CD4-positive, alpha-beta T cell treated with Interleukin-4 for 4 hours (primary cell): ENCODE measurements at regions not wholly inside any gene's neighbourhood (a gene's known extent, or its start where the extent isn't known, plus 50 kb on each side); places are given as distances from the start of the nearest gene placed in this dataset.
"Not testable (repeated sequence)": the region's sequence is repeated elsewhere in the genome, so short reads cannot be mapped to it uniquely, and the experiment has no call there.

Experiments used
- DNase-seq: peaks from one replicate; pipeline ENCODE4 v3.0.0-alpha.2; 2020

- no peak for DNase-seq
These were observed 82.3 kb upstream of the TMEM45B start for GRCh38 chr11:129733384-129733783.

- no peak for DNase-seq
These were observed 81.7 kb upstream of the TMEM45B start for GRCh38 chr11:129733981-129734380.

- DNase-seq, result no peak
These were observed 81.0 kb upstream of the TMEM45B start for GRCh38 chr11:129734654-129735053.

- DNase-seq, result no peak
These were observed 77.8 kb upstream of the TMEM45B start for GRCh38 chr11:129737831-129738230.

- DNase-seq, result no peak
These were observed 77.4 kb upstream of the TMEM45B start for GRCh38 chr11:129738242-129738641.

- DNase-seq, result no peak
These were observed 76.3 kb upstream of the TMEM45B start for GRCh38 chr11:129739339-129739738.

GRCh38 chr11:129740125-129740719, 75.4 kb upstream of the TMEM45B start:
- DNase-seq, result no peak

GRCh38 chr11:129743112-129743815, 72.4 kb upstream of the TMEM45B start:
- no peak for DNase-seq

GRCh38 chr11:129747071-129747470, 68.6 kb upstream of the TMEM45B start:
- DNase-seq, result no peak

GRCh38 chr11:129749141-129749540, 66.5 kb upstream of the TMEM45B start:
- DNase-seq, result no peak

GRCh38 chr11:129750343-129751292, 65.0 kb upstream of the TMEM45B start:
- DNase-seq, result peak; percentile 59

- no peak for DNase-seq
These were observed 64.1 kb upstream of the TMEM45B start for GRCh38 chr11:129751511-129751910.

GRCh38 chr11:129763569-129763968, 52.1 kb upstream of the TMEM45B start:
- not testable (repeated sequence) for DNase-seq

GRCh38 chr11:129764204-129764603, 51.4 kb upstream of the TMEM45B start:
- DNase-seq, result not testable (repeated sequence)
